ENCODE measurements at regions not wholly inside any gene's neighbourhood (a gene's known extent, or its start where the extent isn't known, plus 50 kb on each side); places are given as distances from the start of the nearest gene placed in this dataset.

DNA sequence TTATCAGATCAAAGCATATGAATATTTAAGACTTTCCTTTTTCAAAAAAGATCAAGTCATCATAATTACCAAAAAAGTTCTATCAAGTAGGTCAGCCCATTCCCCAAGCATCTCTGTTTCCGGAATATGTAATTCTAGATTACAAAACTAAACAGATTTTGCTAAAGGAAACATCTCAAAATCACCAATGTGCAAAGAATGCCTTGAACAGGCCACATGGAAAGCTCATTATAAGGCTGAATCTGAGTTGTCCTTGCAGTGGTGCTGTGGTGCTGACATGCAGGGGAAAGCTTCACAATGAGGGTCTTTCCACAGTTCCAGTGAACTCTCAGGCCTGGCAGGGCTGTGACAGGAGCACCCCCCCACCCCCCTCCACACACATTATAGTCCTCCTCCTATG lies 240.9 kb downstream of the OMA1 start:
- DNase-seq (ENCODE audit: low spot score) = no peak
- TF ChIP-seq CTCF (IDR thresholded peaks at IDR 0.05; ENCODE audit: extremely low read depth, missing control alignments) = no peak

- TF ChIP-seq CTCF (IDR thresholded peaks at IDR 0.05; ENCODE audit: extremely low read depth, missing control alignments) = no peak
- DNase-seq (ENCODE audit: low spot score) = no peak
Measured at GRCh38 chr1:58304346-58304975, 242.1 kb downstream of the OMA1 start.

DNA sequence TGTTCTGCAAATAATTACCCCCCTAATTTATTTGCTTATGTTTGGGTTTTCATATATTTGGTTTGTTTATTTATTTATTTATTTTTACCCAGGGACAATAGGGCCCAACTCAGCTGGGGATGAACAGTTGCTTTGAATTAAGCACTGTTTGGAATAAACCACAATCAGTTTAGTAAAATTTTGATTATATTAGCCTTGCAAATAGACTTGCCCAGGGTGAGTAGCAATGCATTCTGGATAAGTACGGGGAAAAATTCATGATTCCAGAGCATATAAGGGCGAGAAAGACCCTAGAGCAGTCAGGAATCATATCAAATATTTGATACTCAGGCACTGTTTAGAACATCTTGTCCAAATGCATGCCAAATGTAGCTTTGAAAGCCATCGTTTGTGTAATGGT lies 242.7 kb downstream of the OMA1 start:
- TF ChIP-seq CTCF (IDR thresholded peaks at IDR 0.05; ENCODE audit: extremely low read depth, missing control alignments) = no peak
- DNase-seq (ENCODE audit: low spot score) = no peak

DNA sequence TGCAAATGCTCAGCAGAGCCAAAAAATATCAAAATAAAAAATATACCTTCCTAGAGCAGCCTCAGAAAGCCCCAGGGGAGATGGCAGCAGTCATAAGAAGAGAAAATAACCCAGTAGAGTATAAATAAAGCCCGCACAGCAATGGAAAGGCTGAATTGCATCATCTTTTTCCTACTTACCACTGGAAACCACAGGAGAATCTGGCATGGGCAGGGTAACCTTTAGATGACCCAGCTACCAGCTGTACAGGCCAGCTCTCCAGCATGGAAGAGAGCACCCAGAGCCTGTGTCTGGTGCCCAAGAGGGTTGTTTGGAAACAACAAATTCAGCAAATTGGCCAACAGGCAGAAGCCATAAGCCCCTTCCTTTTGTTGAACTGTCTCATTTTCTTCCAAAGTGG lies 253.1 kb downstream of the OMA1 start:
- DNase-seq (ENCODE audit: low spot score) = no peak
- TF ChIP-seq CTCF (IDR thresholded peaks at IDR 0.05; ENCODE audit: extremely low read depth, missing control alignments) = no peak

- TF ChIP-seq CTCF (IDR thresholded peaks at IDR 0.05; ENCODE audit: extremely low read depth, missing control alignments) = no peak
- DNase-seq (ENCODE audit: low spot score) = no peak
Measured at GRCh38 chr1:58290685-58291372, 255.7 kb downstream of the OMA1 start.

- no peak for DNase-seq (ENCODE audit: low spot score)
- no peak for TF ChIP-seq CTCF (IDR thresholded peaks at IDR 0.05; ENCODE audit: extremely low read depth, missing control alignments)
Measured at GRCh38 chr1:58288624-58289142, 257.8 kb downstream of the OMA1 start.

- no peak for DNase-seq (ENCODE audit: low spot score)
- TF ChIP-seq CTCF (IDR thresholded peaks at IDR 0.05; ENCODE audit: extremely low read depth, missing control alignments) = no peak
Measured at GRCh38 chr1:58287894-58288623, 258.5 kb downstream of the OMA1 start.
